ENCODE measurements at regions not wholly inside any gene's neighbourhood (a gene's known extent, or its start where the extent isn't known, plus 50 kb on each side); places are given as distances from the start of the nearest gene placed in this dataset.

- Histone ChIP-seq H3K27me3 (ENCODE audit: low read depth) (no peaks in the 10 kb centered on the region), H3K27ac (replicated peaks) (no peak overlapping the region), H3K4me3 (no peak overlapping the region), H3K9me3 (replicated peaks) (no peaks in the 10 kb centered on the region), H3K36me3 (no peaks in the 10 kb centered on the region), H3K4me1 (no peaks in the 10 kb centered on the region)
- DNase-seq, result no peak
- intact Hi-C loops (cut with micrococcal nuclease), result no loop called here
- no peak for TF ChIP-seq CTCF (IDR thresholded peaks at IDR 0.05; ENCODE audit: borderline replicate concordance)
These were observed 62.5 kb upstream of the LRRC3B start for GRCh38 chr3:26560081-26560480.

- H3K27ac ChIP-seq (replicated peaks), result no peak overlapping the region
- no peaks in the 10 kb centered on the region for H3K4me1 ChIP-seq
- no peak for DNase-seq
- H3K4me3 ChIP-seq, result no peak overlapping the region
- intact Hi-C loops (cut with micrococcal nuclease), result no loop called here
- H3K27me3 ChIP-seq (ENCODE audit: low read depth), result no peaks in the 10 kb centered on the region
- no peak for TF ChIP-seq CTCF (IDR thresholded peaks at IDR 0.05; ENCODE audit: borderline replicate concordance)
- H3K36me3 ChIP-seq, result no peaks in the 10 kb centered on the region
- H3K9me3 ChIP-seq (replicated peaks), result no peaks in the 10 kb centered on the region
These were observed 60.4 kb upstream of the LRRC3B start for GRCh38 chr3:26562021-26562768.
